DMS 273 (cell line): ENCODE measurements at regions not wholly inside any gene's neighbourhood (a gene's known extent, or its start where the extent isn't known, plus 50 kb on each side); places are given as distances from the start of the nearest gene placed in this dataset.
A peak's percentile ranks its signal among the peaks of the same experiment; 100 is the strongest.
"Not testable (repeated sequence)": the region's sequence is repeated elsewhere in the genome, so short reads cannot be mapped to it uniquely, and the experiment has no call there.

Experiments used
- DNase-seq: peaks from one replicate; lab custom pipeline; 2025; ENCODE audit not compliant: unreplicated experiment; lab: John Stamatoyannopoulos, UW

GRCh38 chr6:140376209-140376608, 1001.8 kb upstream of the CITED2 start:
- DNase-seq, result no peak

GRCh38 chr6:140373728-140374127, 999.3 kb upstream of the CITED2 start:
- DNase-seq, result not testable (repeated sequence)

GRCh38 chr6:140372064-140372463, 997.6 kb upstream of the CITED2 start:
- DNase-seq, result no peak

- DNase-seq, result no peak
These were observed 996.8 kb upstream of the CITED2 start for GRCh38 chr6:140370976-140371870.

GRCh38 chr6:140370441-140370840, 996.0 kb upstream of the CITED2 start:
- DNase-seq, result no peak

GRCh38 chr6:140366991-140367390, 992.5 kb upstream of the CITED2 start:
- no peak for DNase-seq

GRCh38 chr6:140364916-140365315, 990.5 kb upstream of the CITED2 start:
- DNase-seq, result no peak

- DNase-seq, result peak; percentile 41
These were observed 986.2 kb upstream of the CITED2 start for GRCh38 chr6:140360651-140361050.

GRCh38 chr6:140355476-140355875, 981.0 kb upstream of the CITED2 start:
- no peak for DNase-seq

GRCh38 chr6:140354296-140354695, 979.8 kb upstream of the CITED2 start:
- DNase-seq, result no peak

- no peak for DNase-seq
These were observed 979.1 kb upstream of the CITED2 start for GRCh38 chr6:140353536-140353935.

GRCh38 chr6:140346428-140346827, 972.0 kb upstream of the CITED2 start:
- DNase-seq, result no peak

GRCh38 chr6:140345935-140346334, 971.5 kb upstream of the CITED2 start:
- no peak for DNase-seq

GRCh38 chr6:140344142-140344913, 969.9 kb upstream of the CITED2 start:
- no peak for DNase-seq

GRCh38 chr6:140343128-140343527, 968.7 kb upstream of the CITED2 start:
- no peak for DNase-seq

- no peak for DNase-seq
These were observed 966.8 kb upstream of the CITED2 start for GRCh38 chr6:140341272-140341671.

GRCh38 chr6:140340795-140341194, 966.3 kb upstream of the CITED2 start:
- DNase-seq, result no peak

GRCh38 chr6:140339084-140339483, 964.6 kb upstream of the CITED2 start:
- not testable (repeated sequence) for DNase-seq

GRCh38 chr6:140321891-140322290, 947.4 kb upstream of the CITED2 start:
- DNase-seq, result no peak

GRCh38 chr6:140320081-140321080, 945.9 kb upstream of the CITED2 start:
- no peak for DNase-seq

- no peak for DNase-seq
These were observed 944.8 kb upstream of the CITED2 start for GRCh38 chr6:140319209-140319608.
